ENCODE measurements at regions not wholly inside any gene's neighbourhood (a gene's known extent, or its start where the extent isn't known, plus 50 kb on each side); places are given as distances from the start of the nearest gene placed in this dataset.
A peak's percentile ranks its signal among the peaks of the same experiment; 100 is the strongest.
"Not testable (repeated sequence)": the region's sequence is repeated elsewhere in the genome, so short reads cannot be mapped to it uniquely, and the experiment has no call there.

GRCh38 chr17:65311261-65311660 lies 174.1 kb downstream of the RGS9 start:
- Mint-ChIP-seq H3K27me3 (ENCODE audit: unreplicated experiment) (peaks cover 54% of the 10 kb centered on the region), H3K36me3 (ENCODE audit: unreplicated experiment) (no peaks in the 10 kb centered on the region), H3K9me3 (ENCODE audit: unreplicated experiment) (no peaks in the 10 kb centered on the region), H3K4me3 (ENCODE audit: unreplicated experiment) (no peak overlapping the region), H3K4me1 (ENCODE audit: unreplicated experiment) (no peaks in the 10 kb centered on the region), H3K27ac (ENCODE audit: unreplicated experiment) (peak overlapping the region; percentile 41)
- no peak for DNase-seq (ENCODE audit: extremely low spot score, unreplicated experiment)
- no peak for TF ChIP-seq CTCF (IDR thresholded peaks at IDR 0.05)

GRCh38 chr17:65307961-65308316 lies 170.8 kb downstream of the RGS9 start:
- TF ChIP-seq CTCF (IDR thresholded peaks at IDR 0.05), result no peak
- Mint-ChIP-seq H3K4me1 (ENCODE audit: unreplicated experiment) (no peaks in the 10 kb centered on the region), H3K27ac (ENCODE audit: unreplicated experiment) (no peak overlapping the region), H3K9me3 (ENCODE audit: unreplicated experiment) (no peaks in the 10 kb centered on the region), H3K27me3 (ENCODE audit: unreplicated experiment) (peaks cover 39% of the 10 kb centered on the region), H3K4me3 (ENCODE audit: unreplicated experiment) (no peak overlapping the region), H3K36me3 (ENCODE audit: unreplicated experiment) (no peaks in the 10 kb centered on the region)
- no peak for DNase-seq (ENCODE audit: extremely low spot score, unreplicated experiment)

DNA sequence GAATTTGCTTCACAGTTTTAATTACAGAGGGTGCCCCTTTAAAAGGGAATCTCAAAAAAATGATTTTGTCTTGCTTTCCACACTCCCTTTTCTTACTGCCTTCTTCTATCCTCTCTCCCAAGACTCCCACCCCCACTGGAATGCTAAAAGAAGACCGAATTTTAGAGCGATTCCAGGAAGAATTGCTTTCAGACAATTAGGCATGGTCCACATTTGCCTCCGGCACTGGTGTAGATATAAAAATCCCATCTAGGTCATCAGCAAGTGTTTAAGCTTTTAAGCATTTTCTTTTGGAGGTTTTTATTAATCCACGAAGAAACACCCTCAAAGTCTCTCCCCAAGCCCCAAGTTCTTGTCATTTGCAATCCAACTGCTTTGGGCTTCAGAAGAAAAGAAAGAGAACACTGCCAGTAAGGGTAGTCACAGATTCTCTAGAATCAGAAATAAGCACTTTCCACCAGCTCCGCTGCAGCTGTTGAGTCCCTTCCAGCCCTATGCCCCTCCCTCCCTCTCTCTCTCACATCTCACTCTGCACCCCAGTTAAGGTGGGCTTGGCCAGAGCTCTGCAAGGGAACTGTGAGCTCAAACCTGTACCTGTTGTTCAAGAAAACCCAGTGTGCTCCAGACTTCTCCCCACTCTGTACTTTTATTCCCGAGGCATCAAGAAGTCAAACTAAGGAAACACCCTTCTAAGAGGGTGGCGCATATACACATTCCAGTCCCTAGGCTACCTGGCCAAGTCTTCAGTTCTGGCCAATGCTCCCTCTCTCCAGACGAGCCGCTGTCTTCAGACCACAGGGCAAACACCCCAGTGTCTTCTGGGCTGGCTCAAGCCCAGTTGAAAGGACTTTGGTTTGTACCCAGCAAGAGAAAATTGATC lies 170.2 kb downstream of the RGS9 start:
- Mint-ChIP-seq H3K27ac (ENCODE audit: unreplicated experiment) (no peak overlapping the region), H3K9me3 (ENCODE audit: unreplicated experiment) (no peaks in the 10 kb centered on the region), H3K27me3 (ENCODE audit: unreplicated experiment) (peaks cover 38% of the 10 kb centered on the region), H3K4me3 (ENCODE audit: unreplicated experiment) (no peak overlapping the region), H3K4me1 (ENCODE audit: unreplicated experiment) (no peaks in the 10 kb centered on the region), H3K36me3 (ENCODE audit: unreplicated experiment) (no peaks in the 10 kb centered on the region)
- no peak for TF ChIP-seq CTCF (IDR thresholded peaks at IDR 0.05)
- DNase-seq (ENCODE audit: extremely low spot score, unreplicated experiment), result no peak

DNA sequence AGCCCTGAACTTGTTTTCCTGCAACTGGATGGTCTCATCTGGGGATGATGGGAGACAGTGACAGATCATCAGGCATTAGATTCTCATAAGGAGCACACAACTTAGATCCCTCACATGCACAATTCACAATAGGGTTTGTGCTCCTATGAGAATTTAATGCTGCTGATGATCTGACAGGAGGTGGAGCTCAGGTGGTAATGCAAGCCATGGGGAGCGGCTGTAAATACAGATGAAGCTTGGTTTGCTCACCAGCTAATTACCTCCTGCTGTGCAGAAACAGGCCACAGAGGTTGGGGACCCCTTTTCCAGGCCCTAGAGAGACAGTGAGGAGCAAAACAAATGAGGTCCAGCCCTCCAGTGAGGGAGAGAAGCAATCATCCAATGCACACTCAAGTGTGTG lies 168.6 kb downstream of the RGS9 start:
- no peak for DNase-seq (ENCODE audit: extremely low spot score, unreplicated experiment)
- peaks cover 31% of the 10 kb centered on the region for H3K27me3 Mint-ChIP-seq (ENCODE audit: unreplicated experiment)
- no peaks in the 10 kb centered on the region for H3K36me3 Mint-ChIP-seq (ENCODE audit: unreplicated experiment)
- no peaks in the 10 kb centered on the region for H3K4me1 Mint-ChIP-seq (ENCODE audit: unreplicated experiment)
- no peaks in the 10 kb centered on the region for H3K9me3 Mint-ChIP-seq (ENCODE audit: unreplicated experiment)
- no peak overlapping the region for H3K4me3 Mint-ChIP-seq (ENCODE audit: unreplicated experiment)
- no peak overlapping the region for H3K27ac Mint-ChIP-seq (ENCODE audit: unreplicated experiment)
- TF ChIP-seq CTCF (IDR thresholded peaks at IDR 0.05), result no peak

DNA sequence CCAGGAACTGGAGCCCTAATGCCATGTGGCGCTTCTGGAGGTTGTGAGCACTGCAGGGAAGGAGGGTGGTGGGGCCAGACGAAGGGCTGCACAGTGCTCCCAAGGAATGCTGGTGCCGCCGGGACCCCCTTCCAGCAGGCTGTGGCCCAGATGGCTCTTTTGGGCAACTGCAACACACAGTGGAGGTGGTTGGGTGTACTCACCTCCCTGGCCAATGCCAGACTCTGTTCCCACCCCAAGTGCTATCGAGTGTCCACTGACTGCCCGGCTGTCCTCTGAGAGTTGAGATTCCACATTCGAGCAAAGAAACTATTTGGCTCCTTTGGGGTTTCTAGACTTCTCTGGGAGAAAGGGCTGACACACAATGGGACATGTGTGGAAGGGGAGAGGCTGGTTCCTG lies 167.9 kb downstream of the RGS9 start:
- Mint-ChIP-seq H3K36me3 (ENCODE audit: unreplicated experiment) (no peaks in the 10 kb centered on the region), H3K27ac (ENCODE audit: unreplicated experiment) (no peak overlapping the region), H3K4me1 (ENCODE audit: unreplicated experiment) (no peaks in the 10 kb centered on the region), H3K9me3 (ENCODE audit: unreplicated experiment) (no peaks in the 10 kb centered on the region), H3K27me3 (ENCODE audit: unreplicated experiment) (peaks cover 29% of the 10 kb centered on the region), H3K4me3 (ENCODE audit: unreplicated experiment) (no peak overlapping the region)
- DNase-seq (ENCODE audit: extremely low spot score, unreplicated experiment), result no peak
- no peak for TF ChIP-seq CTCF (IDR thresholded peaks at IDR 0.05)

DNA sequence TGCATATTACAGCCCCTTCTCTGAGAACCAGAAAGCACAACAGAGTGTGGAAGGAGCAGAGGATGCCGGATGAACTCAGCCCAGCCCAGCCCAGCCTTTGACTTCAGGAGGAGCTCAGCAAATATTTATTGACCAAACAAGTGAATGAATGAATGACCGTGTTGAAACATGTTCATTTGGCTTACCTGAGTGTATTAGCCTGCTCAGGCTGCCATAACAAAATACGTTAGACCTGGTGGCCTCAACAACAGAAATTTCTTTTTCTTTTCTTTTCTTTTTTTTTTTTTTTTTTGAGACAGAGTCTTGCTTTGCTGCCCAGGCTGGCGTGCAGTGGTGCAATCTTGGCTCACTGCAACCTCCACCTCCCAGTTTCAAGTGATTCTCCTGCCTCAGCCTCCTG lies 164.7 kb downstream of the RGS9 start:
- not testable (repeated sequence) for H3K27ac Mint-ChIP-seq (ENCODE audit: unreplicated experiment); H3K4me1 Mint-ChIP-seq (ENCODE audit: unreplicated experiment); DNase-seq (ENCODE audit: extremely low spot score, unreplicated experiment); H3K9me3 Mint-ChIP-seq (ENCODE audit: unreplicated experiment); H3K36me3 Mint-ChIP-seq (ENCODE audit: unreplicated experiment); H3K4me3 Mint-ChIP-seq (ENCODE audit: unreplicated experiment)
- peaks cover 18% of the 10 kb centered on the region for H3K27me3 Mint-ChIP-seq (ENCODE audit: unreplicated experiment)
